Head of caudate nucleus (tissue), 42 donors: ENCODE measurements at regions not wholly inside any gene's neighbourhood (a gene's known extent, or its start where the extent isn't known, plus 50 kb on each side); places are given as distances from the start of the nearest gene placed in this dataset.
"Not testable (repeated sequence)": the region's sequence is repeated elsewhere in the genome, so short reads cannot be mapped to it uniquely, and the experiment has no call there.

Experiments
- DNase-seq, 42 donors: peaks; one replicate each; pipeline versions ENCODE4 v3.0.0 to v3.0.0-alpha.2; 2020 to 2021; ENCODE audit warnings: mixed read lengths in 7 of 42
- intact Hi-C: fragments of 100-400 bp; cut with DNase I; formaldehyde crosslinking; loops from one replicate; pipeline ENCODE4 v1.15.0; 2022

DNA sequence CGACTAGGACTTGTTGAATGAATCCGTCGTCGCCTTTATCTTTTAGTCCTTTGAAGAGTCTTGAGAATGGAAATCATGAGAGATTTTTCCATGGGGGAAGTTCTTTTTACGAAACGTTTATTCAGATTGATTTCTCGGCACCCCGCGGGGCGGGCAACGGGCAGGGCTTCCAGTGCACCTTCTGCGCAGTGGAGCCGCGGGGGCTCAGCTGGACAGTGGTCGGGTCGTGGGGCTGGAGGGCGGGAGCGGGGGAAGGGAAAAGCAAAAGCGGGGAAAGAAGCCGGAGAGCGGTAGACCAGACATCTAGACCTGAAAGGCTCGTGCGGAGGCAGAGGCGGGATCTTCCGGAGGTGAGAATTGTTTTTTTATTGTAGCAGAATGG lies 103.0 kb downstream of the NBPF11 start:
- DNase-seq, result peak in 7 of 42 donors; percentile 2 to 43 (median 17)
- intact Hi-C loops, result not testable (repeated sequence)

DNA sequence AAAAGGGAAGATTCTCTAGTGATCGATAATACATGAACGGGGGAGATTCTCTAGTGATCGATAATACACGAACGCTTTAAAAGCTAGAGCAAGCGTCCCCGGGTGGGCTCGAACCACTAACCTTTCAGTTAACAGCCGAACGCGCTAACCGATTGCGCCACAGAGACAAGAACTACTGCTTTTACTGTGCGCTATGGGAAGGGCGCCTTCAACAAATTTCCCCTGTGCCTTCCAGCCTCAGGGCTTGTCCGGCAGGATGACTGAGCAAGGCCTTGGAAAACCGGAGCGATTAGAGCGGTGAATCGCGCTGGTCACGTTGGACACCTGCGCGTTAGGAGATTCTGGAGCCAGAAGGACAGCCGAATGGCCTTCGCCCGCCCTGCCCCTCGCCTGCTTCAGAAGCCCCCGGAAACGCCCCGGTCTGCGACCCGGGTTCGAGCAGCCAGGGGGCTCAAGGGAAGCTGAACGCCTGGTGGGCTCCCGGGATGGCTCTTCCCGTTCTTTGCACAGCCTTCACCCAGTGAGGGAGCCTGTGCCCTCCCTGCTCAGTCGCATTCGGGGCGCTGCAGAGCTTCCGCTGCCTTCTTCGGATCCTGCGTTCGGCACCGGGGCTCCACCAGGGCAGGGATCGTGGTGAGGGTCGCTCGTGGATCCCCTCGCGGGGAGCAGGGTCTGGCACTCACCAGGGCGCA lies 103.5 kb downstream of the NBPF11 start:
- DNase-seq, result peak in 16 of 42 donors; percentile 1 to 44 (median 20)
- intact Hi-C loops, result not testable (repeated sequence)

DNA sequence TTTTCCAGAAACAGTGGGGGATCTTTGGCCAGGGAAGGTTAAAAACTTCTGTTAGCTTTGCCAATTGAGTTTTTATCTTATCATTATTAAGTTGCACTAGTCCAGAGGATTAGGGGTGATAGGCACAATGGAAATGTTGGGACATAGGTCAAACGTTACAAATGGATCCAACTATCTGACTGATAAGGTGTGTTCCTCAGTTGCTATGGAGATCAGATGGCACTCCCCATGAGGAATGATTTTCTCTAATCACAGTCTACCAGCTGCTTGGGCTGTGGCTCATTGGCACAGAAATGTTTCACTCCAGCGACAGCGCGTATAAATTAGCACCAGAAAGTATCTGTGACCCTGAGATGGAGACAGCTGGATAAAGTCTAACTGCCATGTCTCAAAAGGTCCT lies 106.2 kb downstream of the NBPF11 start:
- intact Hi-C loops, DNase-seq: not testable (repeated sequence)

DNA sequence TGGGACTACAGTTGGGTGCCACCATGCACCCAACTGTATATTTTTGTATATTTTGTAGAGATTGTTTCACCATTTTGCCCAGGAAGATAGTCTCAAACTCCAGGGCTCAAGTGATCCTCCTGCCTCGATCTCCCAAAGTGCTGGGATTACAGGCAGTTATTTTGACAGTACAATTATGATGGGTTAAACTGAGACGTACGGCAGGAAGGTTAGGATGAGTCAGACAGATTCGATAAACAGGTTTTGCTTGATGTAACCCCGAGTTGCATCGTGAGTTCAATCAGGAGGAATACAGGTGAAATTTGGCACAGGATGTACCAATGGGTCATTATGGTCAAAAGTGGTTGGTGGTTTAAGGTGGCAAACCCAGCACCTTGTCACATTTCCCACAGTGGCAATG lies 107.6 kb downstream of the NBPF11 start:
- DNase-seq, intact Hi-C loops: not testable (repeated sequence)
